ENCODE measurements at regions not wholly inside any gene's neighbourhood (a gene's known extent, or its start where the extent isn't known, plus 50 kb on each side); places are given as distances from the start of the nearest gene placed in this dataset.

- H4K20me1 ChIP-seq (ENCODE audit: insufficient read depth) = no peaks in the 10 kb centered on the region
- peaks cover 22% of the 10 kb centered on the region; the same call in 1 of the 2 replicates for H3K27me3 ChIP-seq (ENCODE audit: insufficient read depth, low read length)
- no TSS peak for BruUV-seq (replicated peaks)
- ChIA-PET POLR2A (no interaction called here), RAD21 (ENCODE audit: low non-redundant PET in 1 of 2, low total read pairs in 2 of 2, uncharacterized antibody in 2 of 2, unreplicated experiment in 2 of 2) (no interaction called here), CTCF (no interaction called here)
- H2AFZ ChIP-seq (ENCODE audit: low read depth, low read length, poor library complexity, severe bottlenecking) = no peak overlapping the region
- H3K9me2 ChIP-seq (ENCODE audit: insufficient read depth) = no peaks in the 10 kb centered on the region
- no peak overlapping the region for H3K9ac ChIP-seq (ENCODE audit: low read length)
- H3K4me1 ChIP-seq (ENCODE audit: control insufficient read depth in 1 of 2, insufficient read depth in 2 of 2, low read length in 2 of 2) = no peaks in the 10 kb centered on the region
- DNase-seq (ENCODE audit: low read depth, low spot score) (no peak), ATAC-seq (no peak)
- intact Hi-C loops (cut with micrococcal nuclease) = no loop called here
- no peak overlapping the region for H3K4me3 ChIP-seq (replicated peaks in 1 of 2; ENCODE audit: low read depth in 1 of 2, low read length in 2 of 2)
- H3K4me2 ChIP-seq (ENCODE audit: low read length) = no peak overlapping the region
- H3K9me3 ChIP-seq (ENCODE audit: control insufficient read depth in 1 of 2, insufficient read depth in 1 of 2, low read depth in 1 of 2, low read length in 2 of 2) = no peaks in the 10 kb centered on the region
- no peak overlapping the region for H3K27ac ChIP-seq (ENCODE audit: low read depth, low read length)
- TF ChIP-seq SIN3A (IDR thresholded peaks at IDR 0.05; ENCODE audit: low read depth) = no peak
- TF ChIP-seq, protein P1, sequence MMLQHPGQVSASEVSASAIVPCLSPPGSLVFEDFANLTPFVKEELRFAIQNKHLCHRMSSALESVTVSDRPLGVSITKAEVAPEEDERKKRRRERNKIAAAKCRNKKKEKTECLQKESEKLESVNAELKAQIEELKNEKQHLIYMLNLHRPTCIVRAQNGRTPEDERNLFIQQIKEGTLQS (IDR thresholded peaks at IDR 0.05) = no peak
- TF ChIP-seq YY1 (IDR thresholded peaks at IDR 0.05; ENCODE audit: extremely low read depth, insufficient replicate concordance, low read depth, low read length) = no peak
- TF ChIP-seq EGR1 (IDR thresholded peaks at IDR 0.05; ENCODE audit: low read depth) = no peak
- no peak for TF ChIP-seq ZFX (IDR thresholded peaks at IDR 0.05)
- no peak for TF ChIP-seq EZH2 (IDR thresholded peaks at IDR 0.05)
- TF ChIP-seq SRF (IDR thresholded peaks at IDR 0.05; ENCODE audit: low read depth) = no peak
- no peak for TF ChIP-seq ZNF274 (IDR thresholded peaks at IDR 0.05; ENCODE audit: low read depth, low read length)
- TF ChIP-seq FOSL1 (IDR thresholded peaks at IDR 0.05; ENCODE audit: low read depth) = no peak
- TF ChIP-seq SP1 (IDR thresholded peaks at IDR 0.05; ENCODE audit: low read depth) = no peak
- TF ChIP-seq ELF1 (IDR thresholded peaks at IDR 0.05; ENCODE audit: borderline replicate concordance, low read depth) = no peak
- TF ChIP-seq CEBPB (IDR thresholded peaks at IDR 0.05; ENCODE audit: low read depth) = no peak
- TF ChIP-seq TCF7L2 (IDR thresholded peaks at IDR 0.05; ENCODE audit: borderline replicate concordance, extremely low read depth, insufficient read depth, insufficient read length) = no peak
- TF ChIP-seq POLR2A (IDR thresholded peaks at IDR 0.05; ENCODE audit: borderline replicate concordance, extremely low read depth, insufficient read depth, insufficient read length) = no peak
- TF ChIP-seq ZBTB33 (IDR thresholded peaks at IDR 0.05; ENCODE audit: extremely low read depth, insufficient replicate concordance, low read length) = no peak
- no peak for TF ChIP-seq EZH2phosphoT487 (IDR thresholded peaks at IDR 0.05; ENCODE audit: borderline replicate concordance)
- TF ChIP-seq, protein P2, sequence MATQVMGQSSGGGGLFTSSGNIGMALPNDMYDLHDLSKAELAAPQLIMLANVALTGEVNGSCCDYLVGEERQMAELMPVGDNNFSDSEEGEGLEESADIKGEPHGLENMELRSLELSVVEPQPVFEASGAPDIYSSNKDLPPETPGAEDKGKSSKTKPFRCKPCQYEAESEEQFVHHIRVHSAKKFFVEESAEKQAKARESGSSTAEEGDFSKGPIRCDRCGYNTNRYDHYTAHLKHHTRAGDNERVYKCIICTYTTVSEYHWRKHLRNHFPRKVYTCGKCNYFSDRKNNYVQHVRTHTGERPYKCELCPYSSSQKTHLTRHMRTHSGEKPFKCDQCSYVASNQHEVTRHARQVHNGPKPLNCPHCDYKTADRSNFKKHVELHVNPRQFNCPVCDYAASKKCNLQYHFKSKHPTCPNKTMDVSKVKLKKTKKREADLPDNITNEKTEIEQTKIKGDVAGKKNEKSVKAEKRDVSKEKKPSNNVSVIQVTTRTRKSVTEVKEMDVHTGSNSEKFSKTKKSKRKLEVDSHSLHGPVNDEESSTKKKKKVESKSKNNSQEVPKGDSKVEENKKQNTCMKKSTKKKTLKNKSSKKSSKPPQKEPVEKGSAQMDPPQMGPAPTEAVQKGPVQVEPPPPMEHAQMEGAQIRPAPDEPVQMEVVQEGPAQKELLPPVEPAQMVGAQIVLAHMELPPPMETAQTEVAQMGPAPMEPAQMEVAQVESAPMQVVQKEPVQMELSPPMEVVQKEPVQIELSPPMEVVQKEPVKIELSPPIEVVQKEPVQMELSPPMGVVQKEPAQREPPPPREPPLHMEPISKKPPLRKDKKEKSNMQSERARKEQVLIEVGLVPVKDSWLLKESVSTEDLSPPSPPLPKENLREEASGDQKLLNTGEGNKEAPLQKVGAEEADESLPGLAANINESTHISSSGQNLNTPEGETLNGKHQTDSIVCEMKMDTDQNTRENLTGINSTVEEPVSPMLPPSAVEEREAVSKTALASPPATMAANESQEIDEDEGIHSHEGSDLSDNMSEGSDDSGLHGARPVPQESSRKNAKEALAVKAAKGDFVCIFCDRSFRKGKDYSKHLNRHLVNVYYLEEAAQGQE (IDR thresholded peaks at IDR 0.05; ENCODE audit: low read depth) = no peak
- no peak for TF ChIP-seq MAX (IDR thresholded peaks at IDR 0.05)
- no peaks in the 10 kb centered on the region for H3K79me2 ChIP-seq (ENCODE audit: insufficient read depth, low read length)
- no peaks in the 10 kb centered on the region for H3K36me3 ChIP-seq (ENCODE audit: control insufficient read depth in 1 of 2, insufficient read depth in 2 of 2, low read length in 2 of 2)
These were observed 368.3 kb downstream of the SFMBT2 start for GRCh38 chr10:7042419-7043054.

All from HCT116 (cell line).